ENCODE measurements at regions not wholly inside any gene's neighbourhood (a gene's known extent, or its start where the extent isn't known, plus 50 kb on each side); places are given as distances from the start of the nearest gene placed in this dataset.

- H3K27ac Mint-ChIP-seq: no peak overlapping the region
- ChIA-PET POLR2A (no interaction called here), CTCF (no interaction called here)
- TF ChIP-seq EZH2 (IDR thresholded peaks at IDR 0.05; ENCODE audit: borderline replicate concordance, insufficient read depth, low read depth, low read length, poor library complexity, severe bottlenecking) (no peak), CTCF (IDR thresholded peaks at IDR 0.05) (no peak)
- H3K27me3 ChIP-seq (replicated peaks in 1 of 4; ENCODE audit: control extremely low read depth in 1 of 4, control insufficient read depth in 3 of 4, insufficient read depth in 4 of 4, low read length in 3 of 4): no peaks in the 10 kb centered on the region
- H3K4me3 Mint-ChIP-seq: no peak overlapping the region
- intact Hi-C loops (cut with micrococcal nuclease): no loop called here
- ATAC-seq (ENCODE audit: low read depth) (no peak), DNase-seq (no peak)
- peaks cover 18 to 21% of the 10 kb centered on the region in 2 donors for H3K4me1 ChIP-seq (ENCODE audit: control insufficient read depth in 2 of 2, insufficient read depth in 2 of 2, low read length in 2 of 2)
- H3K79me2 ChIP-seq (ENCODE audit: control insufficient read depth, insufficient read depth, low read length): no peaks in the 10 kb centered on the region
- no peak overlapping the region for H3K4me2 ChIP-seq (replicated peaks; ENCODE audit: low read depth, low read length, poor library complexity, severe bottlenecking)
- no peak overlapping the region for H3K27ac ChIP-seq (ENCODE audit: low read length in 2 of 2)
- H3K9me3 Mint-ChIP-seq (ENCODE audit: insufficient read depth): no peaks in the 10 kb centered on the region
- no peaks in the 10 kb centered on the region for H3K36me3 ChIP-seq (replicated peaks in 1 of 2; ENCODE audit: control extremely low read depth in 1 of 2, control insufficient read depth in 1 of 2, extremely low read depth in 1 of 2, insufficient read depth in 2 of 2, low read length in 1 of 2)
- H3K4me3 ChIP-seq (ENCODE audit: control extremely low read depth in 1 of 5, extremely low read depth in 1 of 5, insufficient read depth in 1 of 5, low read depth in 2 of 5, low read length in 4 of 5): no peak overlapping the region
- no peak overlapping the region for H2AFZ ChIP-seq (ENCODE audit: insufficient read depth, low read depth, low read length, poor library complexity, severe bottlenecking)
- H3K4me1 Mint-ChIP-seq: peaks cover 20% of the 10 kb centered on the region
- peaks cover 0 to 2% (median 1%) of the 10 kb centered on the region in 3 donors for H3K9me3 ChIP-seq (ENCODE audit: control extremely low read depth in 1 of 3, control insufficient read depth in 2 of 3, insufficient read depth in 1 of 3, low read length in 2 of 3)
- H4K20me1 ChIP-seq (ENCODE audit: control insufficient read depth, insufficient read depth, low read length, poor library complexity, severe bottlenecking): no peaks in the 10 kb centered on the region
- no peaks in the 10 kb centered on the region for H3K27me3 Mint-ChIP-seq
- no peak overlapping the region for H3K9ac ChIP-seq (ENCODE audit: low read length)
Observed at GRCh38 chr13:34254366-34254765, 436.4 kb downstream of the RFC3 start.

- Histone ChIP-seq H3K9ac (ENCODE audit: low read length) (no peak overlapping the region), H3K27ac (ENCODE audit: low read length in 2 of 2) (no peak overlapping the region), H3K4me2 (replicated peaks; ENCODE audit: low read depth, low read length, poor library complexity, severe bottlenecking) (no peak overlapping the region), H3K4me3 (ENCODE audit: control extremely low read depth in 1 of 5, extremely low read depth in 1 of 5, insufficient read depth in 1 of 5, low read depth in 2 of 5, low read length in 4 of 5) (no peak overlapping the region), H3K79me2 (ENCODE audit: control insufficient read depth, insufficient read depth, low read length) (no peaks in the 10 kb centered on the region), H3K9me3 (ENCODE audit: control extremely low read depth in 1 of 3, control insufficient read depth in 2 of 3, insufficient read depth in 1 of 3, low read length in 2 of 3) (peaks cover 0 to 2% (median 1%) of the 10 kb centered on the region in 3 donors), H4K20me1 (ENCODE audit: control insufficient read depth, insufficient read depth, low read length, poor library complexity, severe bottlenecking) (no peaks in the 10 kb centered on the region), H3K27me3 (replicated peaks in 1 of 4; ENCODE audit: control extremely low read depth in 1 of 4, control insufficient read depth in 3 of 4, insufficient read depth in 4 of 4, low read length in 3 of 4) (no peaks in the 10 kb centered on the region), H3K4me1 (ENCODE audit: control insufficient read depth in 2 of 2, insufficient read depth in 2 of 2, low read length in 2 of 2) (peaks cover 18 to 21% of the 10 kb centered on the region in 2 donors), H3K36me3 (replicated peaks in 1 of 2; ENCODE audit: control extremely low read depth in 1 of 2, control insufficient read depth in 1 of 2, extremely low read depth in 1 of 2, insufficient read depth in 2 of 2, low read length in 1 of 2) (no peaks in the 10 kb centered on the region), H2AFZ (ENCODE audit: insufficient read depth, low read depth, low read length, poor library complexity, severe bottlenecking) (no peak overlapping the region)
- TF ChIP-seq CTCF (IDR thresholded peaks at IDR 0.05) (no peak), EZH2 (IDR thresholded peaks at IDR 0.05; ENCODE audit: borderline replicate concordance, insufficient read depth, low read depth, low read length, poor library complexity, severe bottlenecking) (no peak)
- Mint-ChIP-seq H3K4me1 (peaks cover 20% of the 10 kb centered on the region), H3K9me3 (ENCODE audit: insufficient read depth) (no peaks in the 10 kb centered on the region), H3K27ac (no peak overlapping the region), H3K27me3 (no peaks in the 10 kb centered on the region), H3K4me3 (no peak overlapping the region)
- intact Hi-C loops (cut with micrococcal nuclease): no loop called here
- ChIA-PET POLR2A (no interaction called here), CTCF (no interaction called here)
- DNase-seq (no peak), ATAC-seq (ENCODE audit: low read depth) (no peak)
- WGBS (ENCODE audit: insufficient coverage): 100% methylated on average over 1 of the region's 3 CpGs
Observed at GRCh38 chr13:34255711-34256110, 437.8 kb downstream of the RFC3 start.
